ENCODE measurements at regions not wholly inside any gene's neighbourhood (a gene's known extent, or its start where the extent isn't known, plus 50 kb on each side); places are given as distances from the start of the nearest gene placed in this dataset.
"Not testable (repeated sequence)": the region's sequence is repeated elsewhere in the genome, so short reads cannot be mapped to it uniquely, and the experiment has no call there.

DNA sequence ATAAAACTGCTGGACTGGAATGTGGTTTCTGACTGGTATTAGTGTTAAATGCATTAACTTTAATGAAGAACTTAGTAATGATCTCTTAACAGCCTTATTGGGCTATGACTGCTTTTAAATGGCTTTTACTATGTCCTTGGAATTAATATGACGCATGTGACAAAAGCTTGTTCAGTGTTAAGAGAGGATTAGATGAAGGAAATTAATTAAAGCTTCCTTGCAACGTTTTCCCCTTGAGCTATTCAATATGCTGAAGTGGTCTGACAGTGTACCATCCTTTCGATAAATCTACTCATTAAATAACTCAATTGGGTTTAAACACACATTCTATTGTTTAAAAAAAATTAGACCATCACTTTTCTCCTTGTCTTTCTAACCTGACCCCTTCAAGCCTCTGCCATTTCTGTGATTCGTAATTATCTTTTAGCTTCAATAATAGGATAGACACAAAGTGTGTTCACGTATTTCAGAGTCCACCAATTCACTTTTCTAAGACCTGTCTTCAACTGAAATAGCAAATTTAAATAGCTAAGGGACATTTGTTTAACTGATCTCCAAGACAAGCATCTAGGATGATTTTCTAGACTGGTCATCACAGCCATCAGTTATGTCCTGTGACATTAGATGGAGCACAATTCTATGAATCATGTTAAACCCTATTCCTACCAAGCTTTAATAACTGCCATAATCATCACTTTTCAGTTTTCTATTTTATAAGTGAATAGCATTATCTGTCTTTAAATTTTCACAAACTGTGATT lies 1258.0 kb upstream of the CDH9 start:
- no peak for DNase-seq (ENCODE audit: low read depth)

DNA sequence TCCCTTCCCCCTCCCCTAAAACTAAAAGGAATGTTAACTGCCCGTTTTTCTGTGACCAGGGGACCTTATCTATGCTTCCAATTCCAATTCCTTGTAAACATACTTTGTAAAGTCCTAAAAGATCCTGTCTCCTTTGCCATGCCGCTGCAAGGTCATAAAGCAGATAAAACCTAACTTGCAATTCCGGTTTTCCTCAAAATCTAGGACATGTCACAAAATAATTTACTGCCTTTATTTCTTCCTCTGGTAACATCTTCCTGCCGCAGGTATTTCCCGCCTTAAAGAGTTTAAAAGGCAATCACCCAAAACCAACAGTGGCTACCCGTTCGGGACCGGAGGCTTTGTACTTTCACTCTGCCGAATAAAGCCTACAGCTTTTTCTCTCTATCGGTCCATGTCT lies 1248.6 kb upstream of the CDH9 start:
- not testable (repeated sequence) for DNase-seq (ENCODE audit: low read depth)

DNA sequence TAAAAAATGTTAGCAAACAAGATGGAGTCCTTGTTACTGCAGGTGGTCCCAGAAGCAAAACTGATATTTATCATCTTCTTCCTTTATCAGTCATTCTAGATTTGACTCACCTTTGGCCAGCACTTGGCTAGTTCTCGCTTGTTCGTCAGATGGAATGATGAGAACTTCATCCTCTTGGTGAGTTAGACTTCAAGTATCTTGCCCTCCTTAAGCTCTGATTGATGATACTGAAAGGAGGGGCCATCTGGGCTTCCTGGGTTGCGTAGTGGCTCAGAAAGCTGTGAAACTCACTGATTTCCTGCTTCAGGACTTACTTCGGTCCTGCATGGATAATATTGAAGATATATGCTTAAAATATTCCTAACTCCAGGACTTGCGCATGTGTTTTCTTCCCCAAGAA lies 1248.2 kb upstream of the CDH9 start:
- DNase-seq (ENCODE audit: low read depth): no peak

DNA sequence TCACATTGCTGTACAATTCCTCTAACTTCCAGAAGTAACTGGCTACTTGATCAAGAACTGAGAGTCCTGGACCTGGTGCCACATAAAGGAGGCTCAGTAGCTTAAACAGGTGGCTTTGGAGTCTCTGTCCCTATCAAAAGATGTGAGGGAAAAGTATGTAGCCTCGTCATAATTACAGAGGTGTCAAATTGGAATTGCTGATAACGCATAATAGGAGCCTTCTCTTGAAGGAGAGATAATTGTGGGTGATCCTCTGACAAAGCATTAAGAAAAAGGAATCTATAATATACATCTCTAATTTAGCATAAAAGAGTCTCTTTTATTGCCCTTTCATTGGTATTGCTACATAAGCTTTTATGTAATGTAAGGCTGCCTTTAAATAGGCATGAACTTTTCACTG lies 1246.4 kb upstream of the CDH9 start:
- no peak for DNase-seq (ENCODE audit: low read depth)

DNA sequence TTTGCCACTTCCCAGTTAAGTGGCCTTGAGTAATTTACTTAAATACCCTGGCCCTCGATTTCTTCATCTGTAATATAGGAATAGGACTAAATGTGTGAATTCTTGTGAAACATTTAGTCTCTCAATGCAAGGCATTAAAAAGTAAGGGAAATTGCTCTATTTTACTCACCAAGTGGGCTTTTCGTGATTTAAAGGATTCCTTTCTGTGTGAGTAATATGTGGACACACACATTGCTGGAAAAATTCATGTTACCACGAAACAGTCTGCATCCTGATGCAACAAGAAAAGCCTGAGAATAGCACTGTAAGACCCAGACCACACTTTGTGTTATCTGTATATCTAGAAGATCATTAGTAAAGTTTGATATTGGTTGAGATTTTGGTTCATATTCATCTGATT lies 1243.0 kb upstream of the CDH9 start:
- DNase-seq (ENCODE audit: low read depth): no peak

DNA sequence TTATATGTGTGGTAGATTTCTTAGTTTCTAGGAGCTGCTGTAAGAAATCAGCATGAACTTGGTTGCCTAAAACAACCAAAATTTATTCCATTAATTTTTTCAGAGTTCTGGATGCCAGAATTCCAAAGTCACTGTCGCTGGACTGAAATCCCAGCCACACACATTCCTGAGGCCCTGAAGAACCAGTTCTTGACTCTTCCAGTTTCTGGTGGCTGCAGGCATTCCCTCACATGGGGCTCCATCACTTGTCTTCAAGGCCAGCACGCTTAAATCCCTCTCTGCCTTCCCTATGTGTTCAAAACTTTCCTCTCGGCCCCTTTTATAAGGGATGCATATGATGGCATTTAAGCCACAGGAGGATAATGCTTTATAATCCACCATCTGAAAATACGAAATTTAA lies 1237.5 kb upstream of the CDH9 start:
- no peak for DNase-seq (ENCODE audit: low read depth)

DNA sequence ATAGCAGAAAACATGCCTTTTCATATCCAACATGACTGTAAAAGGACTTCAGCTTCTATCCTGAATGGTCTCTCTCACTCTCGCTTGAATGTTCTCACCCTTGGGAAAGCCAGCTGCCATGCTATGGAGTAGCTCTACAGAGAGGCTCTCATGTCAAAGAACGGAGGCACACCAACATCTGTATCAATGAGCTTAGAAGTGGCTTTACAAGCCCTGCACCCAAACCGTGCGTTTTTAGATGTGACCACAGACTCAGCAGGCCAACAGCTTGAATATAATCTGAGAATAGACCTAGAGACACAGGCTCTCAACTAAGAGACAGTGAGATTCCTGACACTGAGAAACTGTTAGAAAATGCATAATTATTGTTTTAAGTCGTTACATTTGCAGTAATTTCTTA lies 1231.6 kb upstream of the CDH9 start:
- DNase-seq (ENCODE audit: low read depth): no peak

DNA sequence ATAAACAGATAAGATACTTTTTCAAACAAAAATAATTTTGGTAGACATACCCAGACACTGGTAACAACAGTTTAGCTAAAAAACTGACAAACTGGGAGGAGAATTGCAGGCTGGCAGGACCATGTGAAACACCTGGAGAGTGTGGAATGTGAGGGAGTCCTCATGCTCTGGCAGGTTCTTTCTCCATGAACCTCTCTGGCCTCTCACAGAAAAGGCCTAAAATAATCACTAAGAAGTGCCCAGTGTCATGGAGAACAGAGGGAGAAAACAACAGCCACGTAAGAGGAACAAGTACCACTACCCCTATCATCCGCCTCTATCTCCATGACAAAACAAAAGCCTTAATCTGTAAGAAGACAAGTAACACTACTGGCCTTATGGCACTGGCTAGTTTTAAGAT lies 1227.5 kb upstream of the CDH9 start:
- DNase-seq (ENCODE audit: low read depth): no peak

DNA sequence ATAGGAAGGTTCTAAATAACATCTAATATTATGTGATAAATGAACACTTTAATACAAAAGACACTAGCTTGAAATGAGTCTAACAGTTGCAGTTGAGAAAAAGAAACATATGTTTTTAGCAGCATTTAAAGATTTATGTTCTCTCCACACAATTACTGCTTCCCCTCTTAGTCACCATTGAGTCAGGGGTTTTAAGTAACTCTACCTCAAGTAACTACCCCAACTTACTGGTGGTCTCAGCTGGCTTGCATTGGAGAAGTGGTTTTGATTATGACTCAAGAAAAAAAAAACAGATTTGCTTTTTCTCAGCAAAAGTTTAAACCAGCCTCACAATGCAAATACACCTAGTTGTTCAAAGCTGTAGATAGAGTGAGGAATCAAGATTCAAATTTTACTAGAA lies 1216.5 kb upstream of the CDH9 start:
- no peak for DNase-seq (ENCODE audit: low read depth)

DNA sequence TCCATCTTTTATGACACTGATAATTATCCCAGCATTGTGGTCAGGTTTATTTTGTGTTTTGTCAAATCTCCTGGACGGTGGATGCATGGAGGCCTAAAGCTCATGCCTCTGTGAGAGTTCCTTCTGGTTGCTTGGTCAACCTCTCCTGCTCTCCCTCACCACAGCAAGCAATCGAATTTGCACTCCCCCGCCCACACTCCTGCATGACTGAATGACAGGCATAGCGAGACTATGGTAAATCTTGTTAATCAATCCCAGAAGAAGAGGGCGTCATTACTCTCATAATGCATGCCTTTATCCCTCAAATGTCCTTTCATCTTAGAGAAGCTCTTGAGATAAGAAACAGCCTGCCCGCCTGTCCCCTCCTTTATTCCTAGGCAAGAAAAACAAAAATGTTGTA lies 1215.0 kb upstream of the CDH9 start:
- no peak for DNase-seq (ENCODE audit: low read depth)

DNA sequence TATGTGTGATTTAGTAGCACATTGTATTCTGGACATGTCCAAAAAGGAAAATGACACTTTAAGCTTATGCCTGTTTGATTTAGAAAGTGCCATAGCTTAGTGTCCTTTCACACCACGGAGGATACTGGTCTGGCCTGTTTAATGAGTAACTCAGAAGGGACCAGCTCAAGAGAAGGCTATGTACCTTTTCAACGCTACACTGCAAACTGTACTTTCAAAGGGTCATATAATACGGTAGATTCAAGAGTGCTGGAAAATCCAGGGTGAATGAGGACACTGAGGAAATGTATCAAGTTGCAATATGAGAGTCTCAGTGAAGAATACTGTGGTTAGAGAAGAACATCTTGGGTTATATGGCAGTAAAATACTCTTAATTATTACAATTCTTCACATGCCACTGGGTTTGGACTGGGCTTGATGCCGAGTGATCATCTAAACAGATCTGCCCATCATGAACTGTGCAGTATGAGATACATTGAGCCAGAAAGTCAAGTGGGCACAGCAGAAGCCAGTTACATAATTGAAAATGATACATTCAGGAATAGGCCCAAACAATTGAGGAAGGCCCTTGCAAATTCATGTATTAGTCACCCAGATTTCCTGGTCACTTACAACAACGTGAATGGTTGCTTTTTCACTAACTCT lies 1211.5 kb upstream of the CDH9 start:
- no peak for DNase-seq (ENCODE audit: low read depth)

DNA sequence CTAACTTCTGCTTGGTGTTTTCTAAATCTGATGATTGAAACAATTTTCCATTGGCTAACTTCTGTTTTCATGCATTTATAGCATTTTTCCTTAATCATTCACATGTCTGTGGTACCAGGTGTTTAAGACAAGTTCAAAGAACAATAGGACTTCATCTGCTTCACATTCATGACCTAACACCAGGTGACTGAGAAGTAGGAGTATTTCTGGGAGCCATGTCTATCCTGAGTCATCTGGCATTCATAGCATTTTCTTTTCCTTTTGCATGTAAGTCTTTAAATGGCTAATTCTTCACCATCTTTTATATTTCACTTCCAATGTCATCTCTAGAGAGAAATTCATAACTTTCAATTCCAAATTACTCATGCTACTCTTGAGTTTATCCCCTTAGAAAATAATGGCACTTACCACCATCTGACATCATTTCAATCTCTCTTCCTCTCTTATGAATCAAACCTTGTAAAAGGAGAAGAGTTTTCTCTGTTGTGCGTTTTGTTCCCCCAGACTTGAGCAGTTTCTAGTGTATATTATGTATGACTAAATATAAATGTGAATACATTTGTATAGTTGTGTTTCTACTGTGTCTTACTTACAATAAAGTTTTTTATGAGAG lies 1196.1 kb upstream of the CDH9 start:
- DNase-seq (ENCODE audit: low read depth): no peak

DNA sequence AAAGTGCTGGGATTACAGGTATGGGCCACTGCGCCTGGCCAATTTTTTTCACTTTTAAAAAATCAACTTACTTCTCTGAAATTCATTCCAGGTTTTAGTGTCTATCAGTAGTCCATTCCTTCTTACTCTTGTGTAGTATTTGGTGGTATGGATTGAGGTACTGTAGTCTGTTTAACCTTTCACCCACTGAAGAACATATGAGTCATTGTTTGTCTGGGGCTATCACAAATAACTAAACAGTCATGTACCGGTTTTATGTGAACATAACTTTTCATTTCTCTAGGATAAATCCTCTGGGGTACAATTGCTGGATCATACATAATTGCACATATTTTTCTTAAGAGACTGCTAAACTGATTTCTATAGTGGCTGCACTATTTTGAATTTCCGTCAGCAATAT lies 1188.0 kb upstream of the CDH9 start:
- DNase-seq (ENCODE audit: low read depth): no peak

DNA sequence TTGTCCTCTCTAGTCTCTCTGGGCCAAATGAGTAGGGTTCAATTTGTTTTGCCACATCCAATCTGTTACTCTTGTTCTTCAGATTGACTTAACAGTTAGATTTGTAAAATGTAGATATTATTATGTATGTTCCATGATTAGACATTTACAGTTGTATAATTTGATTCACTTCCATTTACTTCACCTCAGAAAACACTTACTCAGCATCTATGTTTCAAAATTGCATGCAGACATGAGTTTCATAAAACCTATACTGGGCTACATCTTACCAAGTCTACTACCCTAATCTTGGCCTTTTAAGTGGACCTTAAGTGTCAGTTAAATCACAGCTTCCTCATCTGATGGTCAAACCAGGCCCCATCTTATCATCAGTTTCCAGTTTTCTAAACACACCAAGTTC lies 1181.2 kb upstream of the CDH9 start:
- DNase-seq (ENCODE audit: low read depth): no peak

DNA sequence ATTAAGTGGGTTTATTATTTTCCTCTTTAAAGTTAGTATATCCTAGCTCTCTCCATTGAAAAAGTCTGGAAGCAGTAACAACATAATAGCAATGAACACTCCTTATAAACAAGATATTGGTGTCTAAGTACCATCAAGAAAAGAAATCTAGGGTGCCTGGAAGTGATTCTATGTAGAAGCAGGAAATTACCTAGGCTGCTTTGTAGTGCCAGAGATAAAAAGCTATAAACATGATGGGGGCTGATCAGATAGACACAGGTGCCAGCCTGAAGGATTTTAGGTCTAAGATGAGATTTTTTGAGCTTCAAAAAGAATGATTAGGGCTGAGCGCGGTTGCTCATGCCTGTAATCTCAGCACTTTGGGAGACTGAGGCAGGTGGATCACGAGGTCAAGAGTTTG lies 1179.3 kb upstream of the CDH9 start:
- DNase-seq (ENCODE audit: low read depth): no peak

DNA sequence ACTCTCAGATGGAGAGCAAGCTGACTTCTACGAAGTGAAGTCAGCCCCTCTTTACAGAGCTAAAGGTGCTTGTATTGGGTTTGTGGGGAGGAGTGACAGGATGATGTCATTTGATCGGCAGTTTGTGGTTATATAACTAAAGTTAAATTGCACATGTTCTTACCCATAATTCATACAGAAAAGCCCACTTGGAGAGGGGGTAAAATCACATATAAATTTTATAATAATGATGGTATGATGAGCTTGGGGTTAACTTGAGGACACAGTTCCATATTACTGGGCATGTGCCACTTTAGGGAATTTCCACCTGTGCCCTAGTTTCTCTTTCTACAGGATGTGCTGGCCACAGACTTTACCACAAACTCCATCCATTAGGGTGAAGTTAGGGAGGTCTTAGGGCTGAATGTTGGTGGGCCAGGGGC lies 1178.6 kb upstream of the CDH9 start:
- no peak for DNase-seq (ENCODE audit: low read depth)

DNA sequence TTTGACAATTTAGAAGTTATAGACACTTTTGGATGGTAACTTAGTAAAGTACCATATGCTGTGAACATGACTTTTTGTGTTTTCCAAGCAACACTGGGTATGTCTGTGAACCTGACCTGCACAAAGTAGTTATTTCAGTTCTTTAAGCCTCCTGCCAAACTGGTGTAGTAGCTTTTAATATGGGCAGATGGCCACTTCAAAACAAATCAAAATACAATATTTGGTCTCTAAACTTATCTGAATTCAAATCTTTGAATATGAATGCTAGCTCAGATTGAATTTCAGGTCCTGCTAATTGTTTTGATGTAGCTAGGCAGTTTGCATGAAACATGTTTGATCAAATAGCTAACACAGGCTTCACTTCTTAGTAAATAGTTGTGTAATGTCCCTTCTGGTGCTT lies 1176.7 kb upstream of the CDH9 start:
- no peak for DNase-seq (ENCODE audit: low read depth)

DNA sequence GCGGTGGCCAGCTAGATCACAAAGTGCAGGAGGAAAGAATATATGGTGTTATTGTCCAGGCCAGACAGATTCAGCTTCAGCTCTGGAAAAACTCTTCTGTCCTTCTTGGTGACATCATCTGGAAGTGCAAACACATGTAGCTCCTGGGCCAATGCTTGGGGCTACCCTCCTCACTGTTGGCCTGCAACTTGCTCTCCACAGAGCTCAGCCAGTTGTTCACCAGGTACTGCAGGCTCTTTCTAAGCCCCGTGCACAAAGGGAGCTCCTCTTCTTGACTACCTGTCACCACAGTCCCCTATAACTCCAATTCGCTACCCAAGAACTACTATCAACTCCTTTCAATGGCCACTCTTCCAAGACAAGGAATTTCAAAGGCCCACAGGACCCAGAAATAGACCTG lies 1175.9 kb upstream of the CDH9 start:
- no peak for DNase-seq (ENCODE audit: low read depth)

DNA sequence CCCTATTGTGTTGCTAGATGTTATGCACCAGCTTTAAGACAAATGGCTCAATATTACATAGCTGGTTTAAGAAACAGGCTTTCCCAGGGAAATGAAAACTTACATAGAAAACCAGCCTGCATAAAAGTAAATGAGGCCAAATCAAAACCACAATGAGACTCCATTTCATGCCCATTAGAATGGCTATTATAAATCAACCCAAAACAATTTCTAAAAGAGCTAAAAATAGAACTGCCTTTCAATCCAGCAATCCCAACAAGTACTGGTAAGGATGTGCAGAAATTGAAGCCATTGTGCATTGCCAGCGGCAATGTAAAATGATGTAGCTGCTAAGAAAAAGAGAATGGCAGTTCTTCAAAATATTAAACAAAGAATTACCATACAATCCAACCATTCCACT lies 1170.0 kb upstream of the CDH9 start:
- no peak for DNase-seq (ENCODE audit: low read depth)

DNA sequence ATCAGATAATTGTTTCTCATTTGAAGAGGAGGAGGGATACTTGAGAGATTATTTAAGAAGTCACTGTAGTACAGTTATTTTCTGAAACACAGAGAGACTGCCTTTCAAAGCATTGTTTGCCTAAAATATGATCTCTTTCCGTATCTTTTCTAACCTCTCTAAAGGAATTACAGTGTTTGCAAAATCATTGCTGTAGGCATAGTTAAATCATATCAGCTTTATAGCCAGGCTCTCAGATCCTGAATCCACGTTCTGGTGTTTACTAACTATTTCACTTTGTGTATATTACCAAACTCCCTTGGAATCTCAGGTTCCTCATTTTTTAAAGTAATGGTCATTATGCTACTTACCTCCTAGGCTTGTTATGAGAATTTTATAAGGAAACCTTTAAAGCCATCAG lies 1151.6 kb upstream of the CDH9 start:
- DNase-seq (ENCODE audit: low read depth): no peak

DNA sequence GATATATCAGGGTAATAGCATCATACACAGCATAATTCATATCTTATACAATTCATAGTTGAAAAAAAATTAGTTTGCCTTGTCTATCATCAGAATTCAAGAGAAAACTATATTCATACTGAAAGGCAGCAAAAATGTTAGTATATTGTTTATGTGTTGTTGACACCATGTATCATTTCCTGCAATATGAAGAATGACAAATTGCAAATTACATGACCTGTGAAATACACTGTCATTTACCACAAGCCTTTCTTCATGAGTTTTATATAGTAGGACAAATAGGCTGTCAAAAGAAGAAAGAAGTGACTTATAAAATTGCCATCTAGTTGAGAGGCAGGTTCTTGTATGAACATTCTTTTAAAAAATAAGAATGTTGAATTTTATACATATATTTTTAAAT lies 1136.3 kb upstream of the CDH9 start:
- no peak for DNase-seq (ENCODE audit: low read depth)

DNA sequence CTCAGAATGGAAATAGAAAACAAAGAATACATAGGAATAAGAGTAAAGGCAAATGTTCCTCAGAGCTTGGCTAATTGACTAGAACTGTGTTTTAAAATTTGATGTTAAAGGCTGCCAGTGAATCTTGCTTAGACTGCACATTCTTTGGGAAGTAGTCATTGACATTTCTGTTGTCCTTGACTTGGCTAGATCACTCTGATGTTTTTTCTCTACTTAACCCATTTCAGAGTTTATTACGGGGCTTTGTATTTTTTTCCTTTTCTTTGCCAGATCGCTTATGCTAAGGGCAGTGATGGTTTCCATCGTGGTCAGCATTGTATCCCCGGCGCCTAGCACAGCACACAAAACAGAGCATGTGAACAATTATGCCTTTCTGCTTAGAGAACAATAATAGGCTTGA lies 1126.7 kb upstream of the CDH9 start:
- DNase-seq (ENCODE audit: low read depth): no peak

DNA sequence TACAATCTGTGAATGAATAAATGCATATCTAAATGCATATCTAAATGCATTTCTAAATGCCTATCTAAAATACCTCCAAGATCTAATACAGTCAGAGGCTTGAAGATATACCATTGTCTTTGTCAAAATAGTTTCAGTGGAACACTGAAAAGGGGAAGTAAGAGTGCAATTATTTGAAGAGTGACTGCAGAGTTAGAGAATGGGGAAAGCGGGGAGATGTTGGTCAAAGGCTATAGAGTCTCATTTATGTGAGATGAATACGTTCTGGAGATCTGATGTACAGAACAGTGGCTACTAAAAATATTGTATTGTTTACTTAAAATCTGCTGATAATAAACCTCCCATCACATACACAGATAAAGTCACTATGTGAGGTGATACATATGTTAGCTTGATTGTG lies 1126.2 kb upstream of the CDH9 start:
- DNase-seq (ENCODE audit: low read depth): no peak

DNA sequence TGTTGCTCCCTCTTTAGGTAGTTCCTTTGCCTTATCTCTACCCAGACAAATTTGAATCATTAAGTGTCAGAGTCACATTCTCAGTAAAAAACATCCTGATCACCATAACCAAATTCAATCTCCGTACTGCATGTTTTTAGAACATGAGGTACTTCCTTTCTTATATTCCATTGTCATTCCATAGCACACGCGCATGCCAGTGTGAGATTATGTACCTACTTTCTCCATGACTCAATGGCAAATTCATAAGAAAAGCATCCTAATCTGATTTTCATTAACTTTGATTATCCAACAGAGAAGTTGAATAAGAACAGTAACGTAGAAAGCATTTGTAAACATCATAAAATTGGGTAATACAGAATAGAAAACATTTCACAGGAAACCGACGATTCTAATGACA lies 1118.6 kb upstream of the CDH9 start:
- DNase-seq (ENCODE audit: low read depth): peak; percentile 1

Measured in EH (cell line).